RWPE2 (cell line): ENCODE measurements at regions not wholly inside any gene's neighbourhood (a gene's known extent, or its start where the extent isn't known, plus 50 kb on each side); places are given as distances from the start of the nearest gene placed in this dataset.

ENCODE experiments used
- ATAC-seq: fragments of 200-7000 bp; cut with Tn5 transposase; 3 replicates; pipeline ENCODE4 v1.9.1; 2021; ENCODE audit warnings: low read depth
- DNase-seq: peaks from one replicate; pipeline ENCODE4 v3.0.0-alpha.2; 2020; ENCODE audit warnings: low spot score
- H3K27ac ChIP-seq: fragments of 450-650 bp; 2 replicates; pipeline ENCODE4 v1.5.1; 2017; ENCODE audit warnings: mild to moderate bottlenecking; ENCODE audit not compliant: poor library complexity, severe bottlenecking
- H3K27me3 ChIP-seq: fragments of 250-450 bp; sonication (Bioruptor Pico); 2 replicates; pipeline ENCODE4 v1.5.1; 2021; ENCODE audit warnings: mild to moderate bottlenecking, moderate library complexity; ENCODE audit not compliant: insufficient read depth, poor library complexity, severe bottlenecking
- H3K36me3 ChIP-seq: fragments of 250-450 bp; sonication (Bioruptor Pico); 2 replicates; pipeline ENCODE4 v1.5.1; 2020; ENCODE audit warnings: low read depth, mild to moderate bottlenecking, moderate library complexity
- H3K4me1 ChIP-seq: fragments of 250-450 bp; sonication (Bioruptor Pico); 2 replicates; pipeline ENCODE4 v1.5.1; 2021; ENCODE audit warnings: mild to moderate bottlenecking, moderate library complexity; ENCODE audit not compliant: insufficient read depth, poor library complexity, severe bottlenecking
- H3K4me3 ChIP-seq: fragments of 250-450 bp; sonication (Bioruptor Pico); 2 replicates; pipeline ENCODE4 v1.5.1; 2021; ENCODE audit warnings: mild to moderate bottlenecking, moderate library complexity; ENCODE audit not compliant: severe bottlenecking
- H3K9me3 ChIP-seq: fragments of 250-450 bp; sonication (Bioruptor Pico); 2 replicates; pipeline ENCODE4 v1.5.1; 2021; ENCODE audit warnings: mild to moderate bottlenecking, moderate library complexity; ENCODE audit not compliant: severe bottlenecking
- TF ChIP-seq, protein P1 (sequence below): fragments of 450-650 bp; IDR thresholded peaks from one replicate; pipeline ENCODE4 v1.5.1; 2017; ENCODE audit warnings: mild to moderate bottlenecking, moderate library complexity; ENCODE audit not compliant: poor library complexity, severe bottlenecking

DNA sequence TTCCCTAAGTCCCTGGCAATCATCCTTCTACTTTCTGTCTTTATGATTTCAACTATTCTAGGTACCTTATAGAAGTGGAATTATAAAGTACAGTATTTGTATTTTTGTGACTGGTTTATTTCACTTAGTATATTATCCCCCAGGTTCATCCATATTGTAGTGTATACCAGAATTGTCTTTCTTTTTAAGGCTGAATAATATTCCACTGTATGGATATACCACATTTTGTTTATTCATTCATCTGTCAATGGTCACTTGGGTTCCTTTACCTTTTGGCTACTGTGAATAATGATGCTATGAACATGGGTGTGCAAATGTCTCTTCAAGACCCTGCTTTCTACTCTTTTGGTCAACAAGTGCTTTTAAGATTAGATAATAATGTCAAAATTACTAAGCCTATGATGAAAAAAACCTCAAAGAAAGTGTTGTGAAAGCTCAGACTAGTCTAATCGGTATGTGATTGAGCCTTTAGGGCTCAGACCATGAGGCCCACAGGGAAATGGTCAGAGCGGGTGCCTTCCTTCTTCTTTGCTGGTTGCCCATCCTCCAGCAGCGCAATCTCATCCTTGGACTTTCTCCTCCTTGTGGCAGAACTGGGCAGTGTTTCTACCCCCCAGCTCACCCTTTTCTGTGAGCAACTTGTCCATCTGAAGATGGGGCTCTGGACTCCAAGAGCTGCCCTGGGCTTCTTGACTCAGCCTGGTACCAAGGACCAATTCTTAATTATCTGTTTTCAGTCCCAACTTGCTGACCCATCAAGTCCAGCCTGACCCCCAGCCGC lies 105.4 kb downstream of the TTC8 start:
- TF ChIP-seq, protein P1, sequence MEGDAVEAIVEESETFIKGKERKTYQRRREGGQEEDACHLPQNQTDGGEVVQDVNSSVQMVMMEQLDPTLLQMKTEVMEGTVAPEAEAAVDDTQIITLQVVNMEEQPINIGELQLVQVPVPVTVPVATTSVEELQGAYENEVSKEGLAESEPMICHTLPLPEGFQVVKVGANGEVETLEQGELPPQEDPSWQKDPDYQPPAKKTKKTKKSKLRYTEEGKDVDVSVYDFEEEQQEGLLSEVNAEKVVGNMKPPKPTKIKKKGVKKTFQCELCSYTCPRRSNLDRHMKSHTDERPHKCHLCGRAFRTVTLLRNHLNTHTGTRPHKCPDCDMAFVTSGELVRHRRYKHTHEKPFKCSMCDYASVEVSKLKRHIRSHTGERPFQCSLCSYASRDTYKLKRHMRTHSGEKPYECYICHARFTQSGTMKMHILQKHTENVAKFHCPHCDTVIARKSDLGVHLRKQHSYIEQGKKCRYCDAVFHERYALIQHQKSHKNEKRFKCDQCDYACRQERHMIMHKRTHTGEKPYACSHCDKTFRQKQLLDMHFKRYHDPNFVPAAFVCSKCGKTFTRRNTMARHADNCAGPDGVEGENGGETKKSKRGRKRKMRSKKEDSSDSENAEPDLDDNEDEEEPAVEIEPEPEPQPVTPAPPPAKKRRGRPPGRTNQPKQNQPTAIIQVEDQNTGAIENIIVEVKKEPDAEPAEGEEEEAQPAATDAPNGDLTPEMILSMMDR: peak; percentile 10
- Histone ChIP-seq H3K4me1 (no peaks in the 10 kb centered on the region), H3K4me3 (no peak overlapping the region), H3K36me3 (no peaks in the 10 kb centered on the region), H3K27ac (no peak overlapping the region), H3K9me3 (no peaks in the 10 kb centered on the region), H3K27me3 (no peaks in the 10 kb centered on the region)
- ATAC-seq (no peak), DNase-seq (no peak)

DNA sequence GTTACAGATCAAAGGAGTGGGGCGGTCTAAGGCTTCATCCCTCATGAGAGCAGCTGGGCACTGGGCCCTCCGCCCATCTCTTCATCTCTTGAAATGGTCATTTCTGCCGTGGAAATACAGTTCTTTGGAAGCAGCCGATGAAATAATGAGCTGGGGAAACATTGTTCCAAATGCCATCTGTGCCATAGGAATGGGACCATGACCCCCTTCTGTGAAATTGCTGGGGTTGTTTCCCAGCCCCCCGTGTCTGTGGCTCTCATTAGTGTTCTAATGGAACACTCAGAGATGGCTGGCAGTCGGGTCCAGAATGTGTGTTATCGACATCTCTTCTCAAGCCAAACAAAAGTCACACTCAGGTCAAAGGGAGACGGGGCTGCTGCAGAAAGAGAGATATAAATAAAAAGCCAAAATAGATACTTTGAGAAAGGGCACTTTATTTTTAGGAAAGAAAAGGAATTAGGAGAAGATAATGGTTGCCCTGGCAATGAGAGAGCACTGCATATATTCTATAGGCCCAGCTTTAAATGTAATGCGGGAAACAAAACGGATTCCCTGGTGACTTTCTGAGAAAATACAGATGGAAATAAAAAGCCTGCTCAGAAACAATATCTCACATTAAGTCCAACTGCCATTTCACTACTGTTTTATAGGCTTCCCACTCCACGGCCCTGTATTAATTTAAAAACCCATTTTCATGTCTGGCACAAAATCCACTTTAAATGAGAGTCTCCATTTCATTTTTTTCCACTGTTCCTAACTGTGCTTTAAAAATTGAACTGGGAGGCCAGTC lies 107.1 kb downstream of the TTC8 start:
- H3K27me3 ChIP-seq: no peaks in the 10 kb centered on the region
- H3K36me3 ChIP-seq: no peaks in the 10 kb centered on the region
- no peak overlapping the region for H3K27ac ChIP-seq
- H3K4me1 ChIP-seq: no peaks in the 10 kb centered on the region
- TF ChIP-seq, protein P1: no peak
- H3K9me3 ChIP-seq: no peaks in the 10 kb centered on the region
- DNase-seq (no peak), ATAC-seq (no peak)
- H3K4me3 ChIP-seq: no peak overlapping the region

DNA sequence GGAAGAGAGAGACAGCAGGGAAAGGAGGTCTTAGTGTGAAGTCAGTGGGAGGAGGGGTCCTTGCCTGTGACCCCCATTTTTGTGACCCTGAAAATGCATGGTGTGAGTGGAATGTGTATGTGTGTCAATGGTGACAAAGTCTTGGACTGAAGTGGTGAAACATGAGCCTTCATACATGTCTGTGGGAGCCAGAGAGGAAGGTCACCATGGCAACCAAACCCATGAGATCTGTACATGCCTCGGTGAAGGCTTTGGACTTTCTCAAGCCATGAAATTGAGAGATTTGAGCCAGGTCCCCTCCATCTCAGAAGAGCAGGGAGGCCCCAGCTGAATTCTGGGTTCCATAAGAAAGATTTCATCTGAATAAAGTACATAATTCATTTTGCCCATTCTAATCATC lies 108.7 kb downstream of the TTC8 start:
- Histone ChIP-seq H3K4me1 (peaks cover 3% of the 10 kb centered on the region), H3K4me3 (no peak overlapping the region), H3K36me3 (no peaks in the 10 kb centered on the region), H3K9me3 (no peaks in the 10 kb centered on the region), H3K27ac (no peak overlapping the region), H3K27me3 (no peaks in the 10 kb centered on the region)
- no peak for ATAC-seq
- no peak for DNase-seq
- TF ChIP-seq, protein P1: no peak

DNA sequence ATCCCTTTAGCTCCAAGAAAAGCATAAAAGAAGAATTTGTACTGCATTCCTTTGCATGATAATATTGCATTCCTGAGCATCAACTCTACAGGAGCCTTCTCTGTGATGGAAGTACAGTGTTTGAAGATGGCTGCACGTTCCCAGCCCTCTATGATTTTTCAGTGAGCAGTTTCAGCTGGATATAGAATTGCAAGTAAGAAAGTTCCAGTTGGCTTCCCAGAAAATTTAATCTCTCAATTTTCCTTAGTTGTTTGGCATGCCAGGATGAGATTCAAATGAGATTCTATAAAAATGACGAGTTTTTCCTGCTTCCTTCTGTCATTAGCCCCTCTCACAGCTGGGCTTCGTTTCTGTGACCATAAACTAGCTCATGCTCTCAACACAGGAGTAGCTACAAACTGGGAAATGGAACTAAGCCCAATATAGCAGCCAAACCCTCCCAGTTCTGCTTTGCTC lies 109.9 kb downstream of the TTC8 start:
- Histone ChIP-seq H3K27ac (no peak overlapping the region), H3K9me3 (no peaks in the 10 kb centered on the region), H3K36me3 (no peaks in the 10 kb centered on the region), H3K4me1 (peaks cover 3% of the 10 kb centered on the region), H3K4me3 (no peak overlapping the region), H3K27me3 (no peaks in the 10 kb centered on the region)
- DNase-seq (no peak), ATAC-seq (no peak)
- TF ChIP-seq, protein P1: no peak

DNA sequence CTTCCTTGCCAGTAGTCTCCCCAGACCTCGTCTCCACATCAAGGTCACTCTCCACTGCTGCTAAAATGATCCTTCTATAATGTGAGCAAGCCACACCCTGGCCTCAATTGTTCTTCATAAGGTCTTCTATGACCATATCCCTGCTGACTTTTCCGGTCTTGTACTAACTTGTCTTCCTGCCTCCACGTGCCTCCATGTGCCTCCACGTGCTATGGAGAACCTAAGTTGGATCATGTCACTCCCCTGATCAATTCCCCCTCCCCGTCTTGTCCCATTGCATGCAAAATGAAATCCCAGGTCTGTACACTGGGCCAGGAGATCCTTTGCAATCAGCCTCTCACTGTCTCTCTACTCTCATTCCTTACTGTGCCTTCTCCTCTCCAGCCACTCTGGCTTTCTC lies 110.6 kb downstream of the TTC8 start:
- no peaks in the 10 kb centered on the region for H3K9me3 ChIP-seq
- DNase-seq: no peak
- H3K27ac ChIP-seq: no peak overlapping the region
- peaks cover 3% of the 10 kb centered on the region for H3K4me1 ChIP-seq
- TF ChIP-seq, protein P1: no peak
- H3K36me3 ChIP-seq: no peaks in the 10 kb centered on the region
- no peak for ATAC-seq
- H3K27me3 ChIP-seq: no peaks in the 10 kb centered on the region
- H3K4me3 ChIP-seq: no peak overlapping the region
